ENCODE measurements at regions not wholly inside any gene's neighbourhood (a gene's known extent, or its start where the extent isn't known, plus 50 kb on each side); places are given as distances from the start of the nearest gene placed in this dataset.

DNA sequence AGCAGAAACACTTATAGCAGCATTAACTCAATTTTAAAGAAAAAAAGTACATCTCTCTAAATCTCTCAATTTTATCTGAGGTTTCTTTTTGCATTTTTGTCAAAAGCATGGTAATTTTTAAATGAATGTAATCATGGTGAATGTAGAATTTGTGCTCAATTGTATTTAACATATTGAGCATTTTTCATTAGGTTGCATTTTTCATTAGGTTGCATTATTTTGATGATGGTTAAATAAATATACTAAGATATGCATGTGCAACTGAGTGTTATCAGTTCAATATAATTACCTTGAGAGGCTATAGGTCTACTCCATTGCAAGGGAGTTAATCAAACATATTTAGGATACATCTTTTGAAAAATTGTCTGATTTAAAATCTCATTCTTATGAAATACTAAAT, 355.1 kb upstream of the SPTLC3 start:
- Histone ChIP-seq H3K27me3 (ENCODE audit: control insufficient read depth, insufficient read depth, low read length) (no peaks in the 10 kb centered on the region), H3K4me1 (ENCODE audit: control insufficient read depth, insufficient read depth, low read length) (no peaks in the 10 kb centered on the region; the same call in 1 of the 2 replicates), H3K36me3 (ENCODE audit: control insufficient read depth, insufficient read depth, low read length) (no peaks in the 10 kb centered on the region), H3K27ac (ENCODE audit: low read length) (no peak overlapping the region), H3K4me3 (ENCODE audit: low read length) (no peak overlapping the region), H3K9me3 (ENCODE audit: control insufficient read depth, insufficient read depth, low read length) (no peaks in the 10 kb centered on the region)
- no peak for DNase-seq (ENCODE audit: low read depth, low spot score)

DNA sequence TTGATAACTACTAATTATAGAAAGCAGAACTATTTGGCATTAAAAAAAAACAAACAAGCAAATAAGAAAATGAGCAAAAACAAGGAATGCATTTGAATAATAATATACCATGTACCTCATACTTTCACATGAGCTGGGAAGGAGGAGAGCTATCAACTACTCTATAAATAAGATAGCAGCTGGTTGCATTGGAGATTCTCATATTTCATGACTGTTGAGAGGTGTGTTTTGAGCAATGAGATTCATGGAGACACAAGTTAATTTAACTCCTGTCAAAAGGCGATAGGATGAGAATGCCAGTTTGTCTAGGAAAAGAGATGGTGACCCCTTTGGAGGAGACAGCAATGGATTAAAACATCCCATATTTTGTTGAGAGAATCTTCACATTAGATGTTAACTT, 348.8 kb upstream of the SPTLC3 start:
- Histone ChIP-seq H3K4me3 (ENCODE audit: low read length) (no peak overlapping the region), H3K27ac (ENCODE audit: low read length) (no peak overlapping the region), H3K9me3 (ENCODE audit: control insufficient read depth, insufficient read depth, low read length) (no peaks in the 10 kb centered on the region), H3K4me1 (ENCODE audit: control insufficient read depth, insufficient read depth, low read length) (no peaks in the 10 kb centered on the region), H3K27me3 (ENCODE audit: control insufficient read depth, insufficient read depth, low read length) (no peaks in the 10 kb centered on the region), H3K36me3 (ENCODE audit: control insufficient read depth, insufficient read depth, low read length) (no peaks in the 10 kb centered on the region)
- no peak for DNase-seq (ENCODE audit: low read depth, low spot score)
- WGBS (ENCODE audit: insufficient coverage, insufficient read length), result no CpG with 5 or more reads among the region's 1 CpG

DNA sequence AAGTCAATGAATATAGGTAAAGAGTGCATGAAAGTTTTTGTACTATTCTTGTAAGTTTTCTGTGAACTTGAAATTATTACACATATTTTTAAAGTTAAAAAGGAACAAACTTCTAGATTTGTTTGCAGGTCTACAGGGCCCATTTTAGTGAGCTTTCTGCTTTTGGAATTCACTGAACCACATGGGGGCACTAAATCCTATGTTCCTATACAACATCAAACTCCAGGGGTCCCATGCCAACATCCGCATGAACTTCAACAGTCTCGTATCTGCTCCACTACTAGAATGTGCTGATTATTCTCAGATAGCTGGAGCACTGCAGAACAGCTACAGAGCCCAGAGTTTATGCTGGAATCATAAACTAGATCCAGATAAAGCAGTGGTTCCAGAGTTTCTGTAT, 347.9 kb upstream of the SPTLC3 start:
- DNase-seq (ENCODE audit: low read depth, low spot score), result peak; percentile 43
- no peaks in the 10 kb centered on the region for H3K4me1 ChIP-seq (ENCODE audit: control insufficient read depth, insufficient read depth, low read length)
- no peaks in the 10 kb centered on the region for H3K36me3 ChIP-seq (ENCODE audit: control insufficient read depth, insufficient read depth, low read length)
- no peaks in the 10 kb centered on the region for H3K9me3 ChIP-seq (ENCODE audit: control insufficient read depth, insufficient read depth, low read length)
- WGBS (ENCODE audit: insufficient coverage, insufficient read length), result no CpG with 5 or more reads among the region's 2 CpGs
- no peak overlapping the region for H3K27ac ChIP-seq (ENCODE audit: low read length)
- H3K4me3 ChIP-seq (ENCODE audit: low read length), result no peak overlapping the region
- no peaks in the 10 kb centered on the region for H3K27me3 ChIP-seq (ENCODE audit: control insufficient read depth, insufficient read depth, low read length)

DNA sequence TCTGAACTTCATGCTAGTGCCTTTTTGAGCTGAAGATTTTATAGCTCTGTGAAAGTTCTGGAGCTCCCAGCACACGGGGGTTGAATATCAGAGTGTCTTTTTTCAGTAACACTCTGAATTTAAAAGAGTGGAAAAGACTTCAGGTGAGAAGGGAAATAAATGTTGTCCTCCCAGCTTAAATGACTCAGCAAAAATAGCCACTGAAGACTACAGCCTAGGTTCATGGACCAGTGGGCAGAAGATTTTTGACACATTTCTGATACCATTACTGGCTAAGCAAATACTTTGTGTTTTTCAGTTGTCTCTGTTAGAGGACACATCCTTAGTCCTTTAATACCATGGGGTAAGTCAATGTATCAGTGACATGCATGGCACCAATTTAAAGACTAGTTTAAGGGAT, 338.5 kb upstream of the SPTLC3 start:
- Histone ChIP-seq H3K27me3 (ENCODE audit: control insufficient read depth, insufficient read depth, low read length) (no peaks in the 10 kb centered on the region), H3K4me3 (ENCODE audit: low read length) (no peak overlapping the region), H3K36me3 (ENCODE audit: control insufficient read depth, insufficient read depth, low read length) (no peaks in the 10 kb centered on the region), H3K4me1 (ENCODE audit: control insufficient read depth, insufficient read depth, low read length) (no peaks in the 10 kb centered on the region), H3K27ac (ENCODE audit: low read length) (no peak overlapping the region), H3K9me3 (ENCODE audit: control insufficient read depth, insufficient read depth, low read length) (no peaks in the 10 kb centered on the region)
- WGBS (ENCODE audit: insufficient coverage, insufficient read length), result no CpG with 5 or more reads among the region's 1 CpG
- no peak for DNase-seq (ENCODE audit: low read depth, low spot score)

DNA sequence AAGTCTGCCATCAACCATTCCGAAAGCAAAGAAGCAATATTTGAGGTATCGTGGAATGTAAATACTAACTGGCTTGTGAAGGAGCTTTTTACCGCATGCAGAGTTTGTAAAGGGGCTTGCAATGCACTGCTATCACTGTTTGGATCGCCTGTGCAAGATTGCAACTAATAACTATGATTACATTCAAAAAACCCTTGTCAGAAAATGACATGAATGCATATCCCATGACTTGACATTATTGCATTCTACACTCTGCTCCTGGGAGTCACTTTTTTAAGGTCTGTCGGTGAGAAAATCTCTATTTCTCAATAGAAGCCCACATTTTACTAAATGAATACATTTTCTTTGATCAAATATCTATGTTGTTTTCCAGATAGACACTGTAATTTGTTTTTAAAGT, 335.4 kb upstream of the SPTLC3 start:
- Histone ChIP-seq H3K27ac (ENCODE audit: low read length) (no peak overlapping the region), H3K27me3 (ENCODE audit: control insufficient read depth, insufficient read depth, low read length) (no peaks in the 10 kb centered on the region), H3K9me3 (ENCODE audit: control insufficient read depth, insufficient read depth, low read length) (no peaks in the 10 kb centered on the region), H3K4me1 (ENCODE audit: control insufficient read depth, insufficient read depth, low read length) (no peaks in the 10 kb centered on the region), H3K4me3 (ENCODE audit: low read length) (no peak overlapping the region), H3K36me3 (ENCODE audit: control insufficient read depth, insufficient read depth, low read length) (no peaks in the 10 kb centered on the region)
- no CpG with 5 or more reads among the region's 5 CpGs for WGBS (ENCODE audit: insufficient coverage, insufficient read length)
- DNase-seq (ENCODE audit: low read depth, low spot score), result no peak

DNA sequence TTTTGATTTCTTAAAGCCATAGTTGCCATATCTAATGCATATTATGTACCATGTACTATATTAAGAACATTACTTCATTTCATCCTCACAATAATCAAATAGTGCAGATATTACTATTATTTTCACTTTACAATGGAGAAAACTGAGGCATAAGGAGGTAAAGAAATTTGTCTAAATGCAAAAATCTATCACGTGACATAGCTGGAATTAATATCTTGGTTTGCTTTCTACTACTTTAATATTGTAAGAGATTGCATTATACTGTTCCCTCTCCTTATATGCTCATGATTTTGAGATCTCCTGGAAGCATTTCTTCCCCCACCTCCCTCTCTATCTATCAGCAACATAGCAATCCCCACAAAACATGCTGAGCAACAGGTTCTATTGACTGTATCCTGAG, 330.8 kb upstream of the SPTLC3 start:
- DNase-seq (ENCODE audit: low read depth, low spot score), result no peak
- Histone ChIP-seq H3K4me3 (ENCODE audit: low read length) (no peak overlapping the region), H3K9me3 (ENCODE audit: control insufficient read depth, insufficient read depth, low read length) (no peaks in the 10 kb centered on the region), H3K27ac (ENCODE audit: low read length) (no peak overlapping the region), H3K27me3 (ENCODE audit: control insufficient read depth, insufficient read depth, low read length) (no peaks in the 10 kb centered on the region), H3K4me1 (ENCODE audit: control insufficient read depth, insufficient read depth, low read length) (no peaks in the 10 kb centered on the region; the same call in 1 of the 2 replicates), H3K36me3 (ENCODE audit: control insufficient read depth, insufficient read depth, low read length) (no peaks in the 10 kb centered on the region)
- WGBS (ENCODE audit: insufficient coverage, insufficient read length), result no CpG with 5 or more reads among the region's 1 CpG

DNA sequence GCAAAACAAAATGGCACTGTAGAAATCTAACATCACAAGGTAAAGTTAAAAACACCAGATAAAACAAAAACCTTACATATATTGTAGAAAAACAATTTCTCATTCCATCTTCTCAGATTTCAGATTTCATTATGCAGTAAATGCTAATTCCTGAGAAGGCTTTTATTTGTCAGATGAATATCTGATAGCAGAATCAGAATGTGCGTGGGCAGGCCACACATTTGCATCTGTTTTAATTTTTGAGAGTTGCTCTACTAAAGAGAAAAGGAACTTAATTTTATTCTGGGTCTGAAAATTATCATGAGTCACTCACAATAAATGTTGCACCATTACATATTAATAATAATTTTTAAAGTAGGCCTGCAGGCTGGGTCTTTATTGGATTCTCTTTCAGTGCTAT, 329.3 kb upstream of the SPTLC3 start:
- Histone ChIP-seq H3K4me3 (ENCODE audit: low read length) (no peak overlapping the region), H3K27me3 (ENCODE audit: control insufficient read depth, insufficient read depth, low read length) (no peaks in the 10 kb centered on the region), H3K4me1 (ENCODE audit: control insufficient read depth, insufficient read depth, low read length) (no peaks in the 10 kb centered on the region; the same call in 1 of the 2 replicates), H3K36me3 (ENCODE audit: control insufficient read depth, insufficient read depth, low read length) (no peaks in the 10 kb centered on the region), H3K27ac (ENCODE audit: low read length) (no peak overlapping the region), H3K9me3 (ENCODE audit: control insufficient read depth, insufficient read depth, low read length) (no peaks in the 10 kb centered on the region)
- DNase-seq (ENCODE audit: low read depth, low spot score), result no peak
- no CpG with 5 or more reads among the region's 1 CpG for WGBS (ENCODE audit: insufficient coverage, insufficient read length)

DNA sequence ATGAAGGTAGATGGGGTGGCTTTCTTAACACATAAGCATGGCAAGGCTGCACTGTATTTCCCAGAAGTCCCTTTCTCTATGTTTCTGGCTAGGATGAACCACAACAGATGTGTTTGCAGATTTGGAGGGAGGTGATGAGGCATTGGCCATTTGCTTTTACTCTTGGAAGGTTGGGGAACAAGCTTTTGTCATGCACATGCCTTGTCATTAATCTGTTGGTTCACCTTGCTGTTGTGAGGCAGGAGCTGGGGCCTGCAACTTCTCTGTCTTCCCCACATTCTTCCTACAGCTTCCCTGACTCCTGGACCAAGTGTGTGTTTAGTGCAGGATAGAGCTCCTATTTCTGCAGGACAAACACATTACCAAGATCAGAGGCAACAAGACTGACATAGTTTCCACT, 326.2 kb upstream of the SPTLC3 start:
- Histone ChIP-seq H3K36me3 (ENCODE audit: control insufficient read depth, insufficient read depth, low read length) (no peaks in the 10 kb centered on the region), H3K4me1 (ENCODE audit: control insufficient read depth, insufficient read depth, low read length) (no peaks in the 10 kb centered on the region; the same call in 1 of the 2 replicates), H3K9me3 (ENCODE audit: control insufficient read depth, insufficient read depth, low read length) (no peaks in the 10 kb centered on the region), H3K27ac (ENCODE audit: low read length) (no peak overlapping the region), H3K4me3 (ENCODE audit: low read length) (no peak overlapping the region), H3K27me3 (ENCODE audit: control insufficient read depth, insufficient read depth, low read length) (no peaks in the 10 kb centered on the region)
- no peak for DNase-seq (ENCODE audit: low read depth, low spot score)

DNA sequence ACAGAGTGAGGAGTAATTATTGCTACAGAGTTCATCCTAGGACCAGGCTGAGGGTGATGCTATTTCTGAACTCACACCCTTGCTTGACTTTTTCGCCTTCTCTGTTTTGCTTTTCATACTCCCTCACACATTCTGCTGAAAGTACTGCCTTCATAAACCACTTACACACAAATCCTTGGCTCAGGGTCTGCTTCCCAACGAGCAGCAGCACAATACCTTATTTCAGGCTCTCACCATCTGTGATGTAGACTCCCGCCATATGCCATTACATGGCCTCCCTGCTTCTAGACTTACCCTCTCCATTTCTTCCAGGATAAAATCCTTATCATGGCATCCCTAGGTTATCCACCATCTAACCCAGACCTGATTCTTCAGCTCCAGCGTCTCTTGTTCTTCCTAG, 321.3 kb upstream of the SPTLC3 start:
- Histone ChIP-seq H3K27me3 (ENCODE audit: control insufficient read depth, insufficient read depth, low read length) (no peaks in the 10 kb centered on the region), H3K36me3 (ENCODE audit: control insufficient read depth, insufficient read depth, low read length) (no peaks in the 10 kb centered on the region), H3K9me3 (ENCODE audit: control insufficient read depth, insufficient read depth, low read length) (no peaks in the 10 kb centered on the region), H3K4me3 (ENCODE audit: low read length) (no peak overlapping the region), H3K27ac (ENCODE audit: low read length) (no peak overlapping the region), H3K4me1 (ENCODE audit: control insufficient read depth, insufficient read depth, low read length) (no peaks in the 10 kb centered on the region; the same call in 1 of the 2 replicates)
- no peak for DNase-seq (ENCODE audit: low read depth, low spot score)
- WGBS (ENCODE audit: insufficient coverage, insufficient read length), result no CpG with 5 or more reads among the region's 4 CpGs

DNA sequence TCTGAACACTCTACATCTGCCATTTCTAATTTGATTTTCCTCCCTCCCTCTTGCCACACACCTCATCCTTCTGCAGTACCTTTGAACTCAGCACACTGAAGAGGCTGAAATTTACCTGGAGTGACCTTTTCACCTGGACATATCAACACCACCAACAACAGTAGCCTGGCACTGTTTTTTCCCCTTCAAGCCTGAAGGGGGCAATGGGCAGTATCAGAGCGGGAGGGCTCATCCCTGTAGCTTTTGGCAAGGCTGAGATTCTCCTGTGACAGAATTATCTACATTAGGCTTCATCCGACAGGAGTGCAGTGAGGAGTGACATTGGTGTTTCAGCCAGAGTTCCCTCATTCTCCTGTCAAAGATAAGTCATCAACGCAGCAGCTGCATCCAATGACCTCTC, 312.8 kb upstream of the SPTLC3 start:
- WGBS (ENCODE audit: insufficient coverage, insufficient read length), result no CpG with 5 or more reads among the region's 3 CpGs
- H3K27me3 ChIP-seq (ENCODE audit: control insufficient read depth, insufficient read depth, low read length), result no peaks in the 10 kb centered on the region
- 0 out of 2 replicates have a peak, but pooled peaks cover 1% of the 10 kb centered on the region for H3K4me1 ChIP-seq (ENCODE audit: control insufficient read depth, insufficient read depth, low read length)
- no peak for DNase-seq (ENCODE audit: low read depth, low spot score)
- H3K4me3 ChIP-seq (ENCODE audit: low read length), result no peak overlapping the region
- no peaks in the 10 kb centered on the region for H3K36me3 ChIP-seq (ENCODE audit: control insufficient read depth, insufficient read depth, low read length)
- H3K27ac ChIP-seq (ENCODE audit: low read length), result no peak overlapping the region
- H3K9me3 ChIP-seq (ENCODE audit: control insufficient read depth, insufficient read depth, low read length), result no peaks in the 10 kb centered on the region

DNA sequence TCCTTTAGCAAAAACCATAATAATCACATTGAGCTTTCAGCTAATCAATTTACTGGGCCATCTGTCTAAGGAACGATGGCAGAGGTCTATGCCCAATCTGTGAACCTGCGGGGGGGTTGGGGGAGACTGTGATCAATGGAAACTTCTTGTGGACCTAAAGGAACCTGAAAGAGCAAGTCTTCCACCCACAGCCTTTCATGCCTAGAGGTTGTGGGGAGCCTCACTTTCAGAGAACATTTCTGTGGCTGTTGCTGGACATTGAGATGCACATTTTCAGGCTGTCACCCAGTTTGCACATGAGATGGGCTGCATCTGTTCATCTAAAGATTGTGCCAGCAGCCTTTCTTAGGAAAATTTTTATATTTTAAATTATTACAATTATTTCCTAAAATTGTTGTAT, 310.0 kb upstream of the SPTLC3 start:
- no peak overlapping the region for H3K27ac ChIP-seq (ENCODE audit: low read length)
- WGBS (ENCODE audit: insufficient coverage, insufficient read length), result no CpG with 5 or more reads among the region's 2 CpGs

More for the DNA sequence above, 310.0 kb upstream of the SPTLC3 start:
- 0 out of 2 replicates have a peak, but pooled peaks cover 1% of the 10 kb centered on the region for H3K4me1 ChIP-seq (ENCODE audit: control insufficient read depth, insufficient read depth, low read length)
- H3K4me3 ChIP-seq (ENCODE audit: low read length), result no peak overlapping the region
- H3K9me3 ChIP-seq (ENCODE audit: control insufficient read depth, insufficient read depth, low read length), result no peaks in the 10 kb centered on the region
- DNase-seq (ENCODE audit: low read depth, low spot score), result no peak
- no peaks in the 10 kb centered on the region for H3K27me3 ChIP-seq (ENCODE audit: control insufficient read depth, insufficient read depth, low read length)
- H3K36me3 ChIP-seq (ENCODE audit: control insufficient read depth, insufficient read depth, low read length), result no peaks in the 10 kb centered on the region
